SW 1271 (cell line): ENCODE measurements at regions not wholly inside any gene's neighbourhood (a gene's known extent, or its start where the extent isn't known, plus 50 kb on each side); places are given as distances from the start of the nearest gene placed in this dataset.

ENCODE experiments used
- DNase-seq, 2 experiments: peaks; one replicate each; lab custom pipeline; 2025; lab: John Stamatoyannopoulos, UW

DNA sequence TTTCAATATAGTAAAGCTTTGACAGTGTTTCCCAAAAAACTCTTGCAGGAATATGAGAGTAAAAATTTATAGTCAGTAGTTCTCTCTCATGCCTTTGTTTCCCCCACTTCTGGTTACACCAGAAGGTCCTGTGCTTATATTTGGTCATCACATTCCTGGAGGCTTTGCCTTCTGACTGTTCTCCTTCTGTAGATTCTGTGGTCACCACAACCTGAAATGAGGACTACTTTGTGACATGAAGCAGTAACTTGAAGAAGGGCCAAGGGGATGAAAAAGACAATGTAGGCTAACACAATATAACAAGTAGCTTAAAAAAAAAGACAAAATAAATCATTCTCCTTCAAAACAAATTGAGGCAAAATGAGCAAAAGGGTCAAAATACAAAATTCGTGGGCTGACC, 366.2 kb upstream of the NR3C2 start:
- DNase-seq, result no peak

DNA sequence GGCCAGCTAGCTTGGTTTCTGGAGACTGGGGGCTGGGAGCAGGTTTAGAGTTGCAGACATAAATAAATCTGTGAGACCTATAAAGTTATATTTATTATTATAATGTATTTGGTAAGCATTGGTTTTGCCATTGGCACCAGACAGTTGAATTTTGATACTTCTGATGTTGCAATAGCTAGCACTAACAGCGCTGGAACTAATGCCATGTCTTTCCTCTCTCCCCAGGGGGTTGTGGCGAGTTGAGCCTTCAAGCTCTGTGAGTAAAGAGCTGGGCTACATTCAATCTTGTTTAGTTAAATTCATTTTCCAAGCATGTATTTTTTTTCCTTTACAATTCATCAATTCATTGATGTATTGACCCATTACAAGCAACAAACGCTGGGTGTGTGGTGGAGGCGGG, 358.7 kb upstream of the NR3C2 start:
- no peak for DNase-seq

DNA sequence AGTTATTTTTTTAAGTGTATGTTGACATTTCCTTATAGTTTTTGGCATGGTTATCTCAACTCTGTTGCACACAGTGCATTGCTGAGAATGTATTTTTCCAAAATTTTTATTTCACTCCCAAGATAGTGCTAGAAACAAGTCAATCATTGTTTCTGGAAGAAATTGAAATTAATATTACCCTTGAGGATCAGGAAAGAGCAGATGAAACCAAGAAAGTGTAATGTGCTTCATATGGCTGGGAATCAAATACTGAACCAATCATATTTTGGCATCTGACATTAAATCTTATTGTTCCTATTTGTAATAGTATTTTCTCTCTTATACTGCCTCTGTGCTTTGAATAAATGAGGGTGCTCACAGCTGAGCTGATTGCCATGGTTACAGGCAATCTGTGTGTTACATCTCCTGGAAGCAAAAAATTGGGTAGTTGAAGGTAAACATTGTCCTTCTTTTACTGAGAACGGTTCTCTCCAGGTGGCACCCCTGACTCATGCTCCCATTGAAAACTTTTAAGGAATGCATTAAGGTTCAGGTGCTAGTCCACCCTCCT, 358.2 kb upstream of the NR3C2 start:
- no peak for DNase-seq

DNA sequence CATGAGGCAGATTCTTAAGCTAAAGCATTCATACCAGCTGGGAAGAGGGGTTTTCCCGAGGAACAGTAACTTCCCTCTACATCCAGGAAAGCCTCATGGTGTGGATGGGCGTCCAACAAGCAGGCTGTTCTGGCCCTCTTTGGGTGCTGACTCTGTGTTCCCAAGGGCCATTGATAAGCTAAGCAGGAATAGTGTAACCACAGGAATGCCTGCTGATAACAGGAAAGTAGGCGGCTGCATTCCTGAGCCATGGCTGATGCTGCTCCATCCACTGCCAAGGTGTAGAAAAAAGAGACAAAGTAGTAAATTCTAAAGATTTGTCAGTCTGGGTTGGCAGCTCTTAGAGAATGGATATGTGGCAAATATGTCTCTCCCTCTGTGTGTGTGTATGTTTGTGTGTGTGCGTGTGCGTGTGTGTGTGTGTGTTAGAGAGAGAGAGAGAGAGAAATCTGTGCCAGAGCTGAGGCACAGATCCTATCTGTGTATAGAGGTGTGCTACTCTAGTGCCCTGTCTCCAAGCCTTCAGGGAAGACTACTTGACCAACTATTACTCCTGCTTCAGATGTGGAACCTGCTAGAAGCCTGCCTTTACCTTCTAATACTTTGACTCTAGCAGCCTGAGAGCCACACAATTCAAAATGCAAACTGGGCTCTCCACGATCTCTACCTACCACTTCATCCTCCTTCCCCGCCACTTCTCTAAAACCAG, 353.1 kb upstream of the NR3C2 start:
- peak in 1 of 2 experiments; percentile 8 for DNase-seq

DNA sequence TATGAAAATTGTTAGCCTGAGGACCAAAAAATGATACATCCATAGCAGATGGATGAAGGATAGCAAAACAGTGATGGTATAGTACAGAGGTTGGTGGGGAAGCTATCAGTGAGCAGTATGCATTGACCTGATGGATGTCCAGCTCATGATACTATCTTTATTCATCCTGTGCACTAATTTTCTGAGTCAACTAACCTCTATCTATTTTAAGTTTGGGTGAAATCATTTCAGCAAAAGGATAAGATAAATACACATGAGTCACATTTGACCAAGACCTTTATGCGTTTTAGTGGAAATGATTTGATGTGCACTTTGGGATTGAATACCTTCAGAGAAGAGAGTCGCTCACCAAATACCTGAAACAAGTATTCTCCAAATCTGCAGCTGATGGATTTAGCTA, 351.0 kb upstream of the NR3C2 start:
- no peak for DNase-seq

DNA sequence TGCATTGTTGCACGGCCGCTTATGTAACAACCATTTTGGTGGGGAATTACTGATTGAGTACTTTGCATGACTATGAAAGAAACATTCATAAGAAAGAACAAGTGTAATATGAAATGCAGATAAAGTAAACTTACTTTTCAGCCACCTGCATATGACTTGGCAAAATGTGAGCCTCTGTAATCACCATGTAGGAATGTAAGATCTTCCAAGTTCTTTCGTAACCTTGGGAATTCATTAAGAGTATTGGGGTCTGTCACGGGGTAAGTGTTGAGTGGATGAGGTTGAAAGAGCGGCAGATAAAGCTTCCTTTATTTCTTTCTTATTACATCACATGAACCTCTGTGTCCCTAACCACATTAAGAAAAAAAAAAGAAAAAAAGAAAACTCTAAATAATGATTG, 348.5 kb upstream of the NR3C2 start:
- DNase-seq, result no peak

DNA sequence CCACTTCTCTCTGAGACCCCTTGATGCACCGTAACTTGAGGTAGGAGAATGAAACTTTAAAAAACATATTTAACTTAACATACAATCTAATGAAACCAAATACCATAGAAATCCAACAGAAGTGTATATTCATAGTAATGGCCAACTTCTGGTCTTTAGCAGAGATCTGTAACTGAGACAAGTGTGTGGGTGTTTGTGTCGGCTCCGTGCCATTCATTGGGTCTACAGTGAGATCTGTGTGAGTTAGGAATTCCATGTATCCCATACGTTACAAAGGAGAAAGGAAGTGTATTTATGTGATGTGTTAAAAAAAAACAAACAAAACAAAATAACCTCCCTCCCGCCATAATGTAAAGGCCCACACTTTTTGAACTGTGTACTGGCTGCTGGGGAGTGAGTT, 348.0 kb upstream of the NR3C2 start:
- no peak for DNase-seq

GRCh38 chr4:148787831-148788477, 345.7 kb upstream of the NR3C2 start:
- no peak for DNase-seq

- no peak for DNase-seq
Measured at GRCh38 chr4:148787285-148787684, 345.1 kb upstream of the NR3C2 start.

- no peak for DNase-seq
Measured at GRCh38 chr4:148786699-148787098, 344.5 kb upstream of the NR3C2 start.

DNA sequence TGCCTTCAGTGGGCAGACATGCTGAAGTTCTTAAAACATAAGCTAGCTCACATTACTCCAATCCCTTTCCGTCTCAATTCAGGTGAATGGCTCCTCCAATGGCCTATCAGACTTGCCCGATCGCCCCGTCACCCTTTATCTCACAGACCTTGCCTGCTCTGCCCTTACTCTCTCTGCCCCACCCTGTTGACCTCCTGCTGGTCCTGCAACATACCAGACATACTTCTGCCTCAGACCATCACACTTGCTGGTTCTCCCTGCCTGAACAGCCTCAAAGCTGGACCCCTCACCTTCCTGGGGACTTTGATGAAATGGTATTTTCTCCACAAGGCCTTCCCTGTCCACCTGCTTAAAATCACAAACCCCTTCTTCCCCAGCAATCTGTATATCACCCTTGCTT, 340.1 kb upstream of the NR3C2 start:
- no peak for DNase-seq

- DNase-seq, result no peak
Measured at GRCh38 chr4:148780426-148781005, 338.3 kb upstream of the NR3C2 start.

GRCh38 chr4:148779771-148780170, 337.6 kb upstream of the NR3C2 start:
- DNase-seq, result no peak

DNA sequence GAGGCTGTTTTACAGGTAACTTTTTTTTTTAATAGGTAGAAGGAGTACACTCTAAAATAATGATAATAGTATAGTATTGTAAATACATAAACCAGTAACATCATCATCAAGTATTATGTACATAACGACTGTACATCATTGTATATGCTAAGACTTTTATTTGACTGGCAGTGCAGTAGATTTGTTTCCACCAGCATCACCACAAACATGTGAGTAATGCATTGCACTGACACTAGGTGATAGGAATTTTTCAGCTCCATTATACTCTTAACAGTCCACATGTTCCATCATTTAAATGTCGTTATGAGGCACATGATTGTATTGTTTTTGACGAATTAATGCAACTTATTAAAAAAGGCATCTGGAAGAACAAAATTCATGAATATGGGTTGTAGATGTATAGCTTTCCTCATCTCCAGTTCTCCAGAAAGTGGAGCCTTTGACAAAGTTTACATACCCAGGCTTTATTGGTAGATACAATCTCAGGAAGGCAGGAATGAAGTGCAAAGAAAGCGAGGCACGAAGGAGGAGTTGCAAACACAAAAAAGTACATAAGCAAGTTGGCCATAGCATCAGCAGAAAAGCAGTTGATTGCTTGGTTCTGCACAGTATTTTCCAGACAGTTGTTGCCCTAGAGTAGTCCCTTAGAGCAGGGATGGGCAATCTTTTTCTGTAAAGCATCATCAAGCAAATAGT, 336.9 kb upstream of the NR3C2 start:
- no peak for DNase-seq

GRCh38 chr4:148776941-148777340, 334.7 kb upstream of the NR3C2 start:
- no peak for DNase-seq

GRCh38 chr4:148774134-148774533, 331.9 kb upstream of the NR3C2 start:
- no peak for DNase-seq

DNA sequence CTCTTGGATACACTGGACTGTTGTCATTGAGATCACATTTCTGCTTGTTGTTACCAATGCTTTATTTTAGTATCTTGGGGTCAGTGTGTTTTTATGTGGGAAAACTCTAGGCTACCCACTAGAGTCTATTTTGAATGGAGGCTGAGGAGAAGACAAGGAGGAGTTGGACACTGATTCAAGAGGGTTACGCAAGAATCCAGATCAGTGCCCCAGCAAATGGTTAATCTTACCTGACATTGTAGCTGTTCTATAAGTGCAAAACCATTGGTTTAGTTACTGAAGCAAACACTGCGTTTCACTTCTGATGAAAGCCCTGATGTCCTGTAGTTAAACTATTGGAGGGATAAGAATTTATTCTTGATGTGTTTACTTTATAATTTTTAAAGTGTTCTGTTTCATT, 331.1 kb upstream of the NR3C2 start:
- no peak for DNase-seq

DNA sequence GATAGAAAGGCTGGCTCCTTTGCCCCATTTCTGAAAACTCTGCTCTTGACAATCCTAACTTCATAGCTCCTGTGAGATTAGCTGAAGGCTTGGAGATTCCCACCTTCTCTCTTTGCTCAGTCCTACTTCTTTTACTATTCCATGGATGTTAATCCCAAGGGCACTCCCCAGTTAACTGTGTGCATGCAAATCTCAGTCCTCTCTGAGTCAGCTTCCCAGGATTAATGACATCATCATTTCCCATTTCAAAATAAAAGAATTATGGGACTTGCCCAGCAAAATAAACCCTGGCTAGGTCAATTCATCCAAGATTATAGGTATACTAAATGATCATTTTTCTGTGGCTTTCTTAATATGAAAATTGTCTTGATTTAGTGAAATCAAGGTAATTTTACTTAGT, 328.6 kb upstream of the NR3C2 start:
- no peak for DNase-seq

- no peak for DNase-seq
Measured at GRCh38 chr4:148770377-148770776, 328.2 kb upstream of the NR3C2 start.

DNA sequence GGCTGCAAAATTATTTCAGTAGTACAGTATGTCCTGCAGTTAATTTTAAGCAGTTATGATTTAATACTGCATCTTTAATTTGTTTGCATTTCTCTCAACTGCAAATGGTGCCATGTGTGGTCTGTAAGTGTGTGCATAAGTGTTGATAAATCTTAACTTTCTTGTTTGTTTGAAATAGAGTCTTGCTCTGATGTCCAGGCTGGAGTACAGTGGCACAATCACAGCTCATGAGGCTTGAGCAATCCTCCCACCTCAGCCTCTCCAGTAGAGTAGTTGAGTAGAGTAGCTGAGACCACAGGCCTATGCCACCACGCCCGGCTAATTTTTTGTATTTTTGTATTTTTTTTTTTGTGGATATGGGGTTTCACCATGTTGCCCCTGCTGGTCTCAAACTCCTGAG, 322.5 kb upstream of the NR3C2 start:
- no peak for DNase-seq

- DNase-seq, result no peak
Measured at GRCh38 chr4:148757171-148757570, 315.0 kb upstream of the NR3C2 start.

- no peak for DNase-seq
Measured at GRCh38 chr4:148749403-148749802, 307.2 kb upstream of the NR3C2 start.
